Fibroblast of skin of right biceps (primary cell): ENCODE measurements at regions not wholly inside any gene's neighbourhood (a gene's known extent, or its start where the extent isn't known, plus 50 kb on each side); places are given as distances from the start of the nearest gene placed in this dataset.
"Not testable (repeated sequence)": the region's sequence is repeated elsewhere in the genome, so short reads cannot be mapped to it uniquely, and the experiment has no call there.

Source experiments
- DNase-seq: peaks from one replicate; pipeline ENCODE4 v3.0.0-alpha.2; 2013

- DNase-seq = peak; percentile 4
Measured at GRCh38 chr15:22684786-22685185, 101.7 kb upstream of the NIPA1 start.

DNA sequence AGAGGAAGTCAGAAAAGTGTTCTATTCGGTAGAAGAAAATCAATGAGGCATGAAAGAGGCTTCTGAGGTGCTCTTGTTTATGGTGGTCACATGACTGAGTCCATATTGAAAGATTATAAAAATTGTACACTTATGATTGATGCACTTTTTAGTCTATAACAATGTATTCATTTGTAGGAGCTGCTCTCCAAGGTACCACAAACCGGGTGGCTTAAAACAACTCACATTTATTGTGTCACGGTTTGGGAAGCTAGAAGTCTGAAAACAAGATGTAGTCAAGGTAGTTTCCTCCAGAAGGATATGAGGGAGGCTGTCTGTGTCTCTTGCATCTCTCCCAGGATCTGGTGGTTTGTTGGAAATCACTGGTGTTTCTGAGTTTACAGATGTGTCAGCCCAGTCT is 86.6 kb upstream of the NIPA1 start:
- not testable (repeated sequence) for DNase-seq

- not testable (repeated sequence) for DNase-seq
Measured at GRCh38 chr15:22710831-22711341, 75.6 kb upstream of the NIPA1 start.

DNA sequence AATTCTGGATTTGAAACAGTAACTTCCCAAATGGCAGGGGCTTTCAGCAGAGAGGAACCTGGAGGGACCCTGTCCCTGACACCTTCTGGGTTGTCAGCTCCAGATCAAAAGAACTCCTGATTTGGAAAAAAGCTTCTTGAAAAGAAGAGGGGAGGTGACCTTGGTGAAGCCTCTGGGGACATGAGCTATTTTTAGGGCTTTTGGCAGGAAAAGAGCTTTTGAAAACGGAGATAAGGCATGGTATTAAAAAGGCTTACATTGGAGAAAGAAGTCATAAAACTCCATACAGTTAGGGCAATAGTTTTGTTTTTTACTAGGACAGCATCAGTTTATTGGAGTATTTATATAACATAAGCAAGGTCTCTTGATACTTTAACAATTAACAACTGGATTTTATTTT is 72.5 kb upstream of the NIPA1 start:
- DNase-seq = not testable (repeated sequence)

DNA sequence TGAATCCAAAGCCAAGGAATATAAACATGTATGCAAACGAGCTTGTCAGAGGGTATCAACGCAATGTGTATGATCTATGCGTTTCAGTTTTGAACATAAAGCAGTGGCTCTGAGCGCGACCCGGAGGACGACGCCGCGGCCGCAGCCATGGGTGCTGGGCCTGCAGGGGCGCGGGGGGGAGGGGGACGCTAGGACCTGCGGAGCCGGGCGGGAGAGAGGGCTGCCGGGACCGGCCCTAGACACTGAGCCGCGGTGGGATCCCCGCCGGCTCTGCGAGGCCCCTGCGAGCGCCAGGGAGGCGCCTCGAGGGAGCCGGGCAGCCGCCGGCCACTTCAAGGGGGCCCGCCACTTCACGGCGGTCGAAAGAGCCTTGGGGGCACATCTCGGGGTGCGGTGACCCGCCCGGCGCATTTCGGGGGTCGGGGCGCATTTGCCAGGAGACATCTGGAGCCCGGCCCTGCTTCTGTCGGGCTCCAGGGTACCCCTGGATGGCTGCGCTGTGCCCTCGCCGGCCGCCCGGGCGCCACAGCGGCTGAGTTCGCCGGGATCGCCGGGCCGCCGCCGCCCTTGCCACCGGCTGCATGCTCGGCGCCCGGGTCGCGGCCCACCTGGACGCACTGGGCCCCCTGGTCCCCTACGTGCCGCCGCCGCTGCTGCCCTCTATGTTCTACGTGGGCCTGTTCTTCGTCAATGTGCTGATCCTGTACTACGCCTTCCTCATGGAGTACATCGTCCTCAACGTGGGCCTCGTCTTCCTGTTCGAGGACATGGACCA is 71.9 kb upstream of the NIPA1 start:
- DNase-seq = not testable (repeated sequence)

- DNase-seq = not testable (repeated sequence)
Measured at GRCh38 chr15:22715133-22715845, 71.2 kb upstream of the NIPA1 start.

- DNase-seq = not testable (repeated sequence)
Measured at GRCh38 chr15:22719980-22720379, 66.5 kb upstream of the NIPA1 start.

- not testable (repeated sequence) for DNase-seq
Measured at GRCh38 chr15:22726104-22726503, 60.3 kb upstream of the NIPA1 start.

DNA sequence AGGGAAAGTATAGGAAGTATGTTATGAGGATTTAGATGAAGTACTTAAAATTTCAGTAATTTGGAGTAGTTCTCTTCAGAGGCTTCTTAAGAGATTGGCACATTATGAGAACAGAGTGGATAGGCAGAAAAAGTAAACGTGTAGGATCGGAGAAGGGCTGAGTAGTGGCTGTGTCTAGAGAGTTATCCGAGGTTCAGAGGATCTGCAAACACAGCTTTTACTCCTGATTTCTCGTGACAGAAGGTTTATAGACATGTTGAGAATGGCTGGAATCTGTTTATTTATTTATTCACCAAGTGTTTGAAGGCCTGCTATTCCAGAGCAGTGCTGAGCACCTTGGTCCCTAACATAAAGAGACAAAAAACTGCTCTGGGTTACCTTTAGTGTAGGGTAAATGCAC is 51.4 kb upstream of the NIPA1 start:
- not testable (repeated sequence) for DNase-seq

DNA sequence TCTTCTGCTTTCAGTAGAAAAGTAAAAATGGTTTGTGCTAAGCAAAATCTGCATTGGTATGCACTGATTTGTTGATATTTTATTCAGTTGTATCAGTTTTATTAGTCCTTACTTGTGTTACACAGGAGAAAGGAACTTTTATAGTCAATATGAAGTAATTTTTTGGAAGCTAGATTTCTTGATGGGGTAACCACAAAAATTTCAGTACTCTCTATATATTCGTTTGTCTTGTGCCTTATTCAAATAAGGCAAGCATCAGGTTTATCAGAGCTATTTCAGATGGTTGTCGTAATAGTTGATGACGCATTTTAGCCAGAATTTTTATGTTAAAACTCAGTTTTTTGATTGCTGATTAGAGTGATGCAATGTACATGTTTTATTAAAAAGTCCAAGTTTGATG is 50.7 kb upstream of the NIPA1 start:
- peak; percentile 66 for DNase-seq

- DNase-seq = peak; percentile 10
Measured at GRCh38 chr15:22736200-22736599, 50.2 kb upstream of the NIPA1 start.
